GM18858 (cell line): ENCODE measurements at regions not wholly inside any gene's neighbourhood (a gene's known extent, or its start where the extent isn't known, plus 50 kb on each side); places are given as distances from the start of the nearest gene placed in this dataset.

Experiments used
- ATAC-seq: cut with Tn5 transposase; IDR thresholded peaks from one replicate; pipeline ENCODE4 v1.9.1; 2021; ENCODE audit not compliant: unreplicated experiment

GRCh38 chr18:39976771-39977170 lies 1978.3 kb upstream of the PIK3C3 start:
- ATAC-seq, result no peak

- ATAC-seq, result no peak
These were observed 1982.5 kb upstream of the PIK3C3 start for GRCh38 chr18:39972521-39972920.

- ATAC-seq, result no peak
These were observed 1985.1 kb upstream of the PIK3C3 start for GRCh38 chr18:39969803-39970494.

- ATAC-seq, result no peak
These were observed 1988.8 kb upstream of the PIK3C3 start for GRCh38 chr18:39966275-39966674.

- ATAC-seq, result no peak
These were observed 1992.5 kb upstream of the PIK3C3 start for GRCh38 chr18:39962546-39962945.

GRCh38 chr18:39960550-39960949 lies 1994.5 kb upstream of the PIK3C3 start:
- ATAC-seq, result no peak

GRCh38 chr18:39959839-39960238 lies 1995.2 kb upstream of the PIK3C3 start:
- no peak for ATAC-seq

- no peak for ATAC-seq
These were observed 1996.2 kb upstream of the PIK3C3 start for GRCh38 chr18:39958876-39959275.

- no peak for ATAC-seq
These were observed 2002.2 kb upstream of the PIK3C3 start for GRCh38 chr18:39952816-39953215.

GRCh38 chr18:39951142-39951720 lies 2003.8 kb upstream of the PIK3C3 start:
- no peak for ATAC-seq

- ATAC-seq, result no peak
These were observed 2008.4 kb upstream of the PIK3C3 start for GRCh38 chr18:39946623-39947061.

GRCh38 chr18:39945076-39945475 lies 2010.0 kb upstream of the PIK3C3 start:
- ATAC-seq, result no peak

- ATAC-seq, result no peak
These were observed 2012.3 kb upstream of the PIK3C3 start for GRCh38 chr18:39942702-39943101.

GRCh38 chr18:39938676-39939608 lies 2016.1 kb upstream of the PIK3C3 start:
- no peak for ATAC-seq

- no peak for ATAC-seq
These were observed 2019.4 kb upstream of the PIK3C3 start for GRCh38 chr18:39935598-39935997.

GRCh38 chr18:39918847-39919246 lies 2036.2 kb upstream of the PIK3C3 start:
- no peak for ATAC-seq

- ATAC-seq, result no peak
These were observed 2041.2 kb upstream of the PIK3C3 start for GRCh38 chr18:39913672-39914366.

- ATAC-seq, result no peak
These were observed 2043.3 kb upstream of the PIK3C3 start for GRCh38 chr18:39911716-39912115.

- no peak for ATAC-seq
These were observed 2045.3 kb upstream of the PIK3C3 start for GRCh38 chr18:39909706-39910105.

- no peak for ATAC-seq
These were observed 2068.9 kb upstream of the PIK3C3 start for GRCh38 chr18:39886136-39886535.

GRCh38 chr18:39872651-39873050 lies 2082.4 kb upstream of the PIK3C3 start:
- no peak for ATAC-seq
